H9 (cell line): ENCODE measurements at regions not wholly inside any gene's neighbourhood (a gene's known extent, or its start where the extent isn't known, plus 50 kb on each side); places are given as distances from the start of the nearest gene placed in this dataset.

Experiments
- DNase-seq: peaks from one replicate; pipeline ENCODE4 v3.0.0-alpha.2; 2017
- H2AFZ ChIP-seq: one replicate; pipeline ENCODE4 v1.6.1; 2013; ENCODE audit warnings: mild to moderate bottlenecking, low read length, control low read depth, moderate library complexity
- H2AK5ac ChIP-seq: 2 replicates; pipeline ENCODE4 v1.6.1; 2013; ENCODE audit warnings: low read length, control low read depth, mixed read lengths; ENCODE audit not compliant: insufficient read length
- H2BK120ac ChIP-seq: one replicate; pipeline ENCODE4 v1.6.1; 2013; ENCODE audit warnings: low read depth, mild to moderate bottlenecking, low read length, control low read depth, inconsistent platforms; ENCODE audit not compliant: poor library complexity, severe bottlenecking
- H2BK12ac ChIP-seq: 2 replicates; pipeline ENCODE4 v1.6.1; 2013; ENCODE audit warnings: low read length, control low read depth, mixed read lengths, low read depth; ENCODE audit not compliant: insufficient read length
- H2BK15ac ChIP-seq: 2 replicates; pipeline ENCODE4 v1.6.1; 2013; ENCODE audit warnings: low read depth, low read length, control low read depth
- H2BK20ac ChIP-seq: one replicate; pipeline ENCODE4 v1.6.1; 2013; ENCODE audit warnings: low read depth, mild to moderate bottlenecking, low read length, control low read depth, inconsistent platforms; ENCODE audit not compliant: poor library complexity, severe bottlenecking
- H2BK5ac ChIP-seq: 2 replicates; pipeline ENCODE4 v1.6.1; 2013; ENCODE audit warnings: low read length, control low read depth, mixed read lengths; ENCODE audit not compliant: insufficient read length
- H3K14ac ChIP-seq: 2 replicates; pipeline ENCODE4 v1.6.1; 2013; ENCODE audit warnings: low read length, control low read depth; ENCODE audit not compliant: insufficient read depth
- H3K18ac ChIP-seq: 2 replicates; pipeline ENCODE4 v1.6.1; 2013; ENCODE audit warnings: low read depth, mild to moderate bottlenecking, mixed read lengths, low read length, control low read depth; ENCODE audit not compliant: insufficient read length
- H3K23ac ChIP-seq: 2 replicates; pipeline ENCODE4 v1.6.1; 2013; ENCODE audit warnings: low read length, control low read depth, mixed read lengths, low read depth; ENCODE audit not compliant: insufficient read length
- H3K23me2 ChIP-seq: 2 replicates; pipeline ENCODE4 v1.6.1; 2013; ENCODE audit warnings: low read depth, mild to moderate bottlenecking, mixed read lengths, low read length, control low read depth; ENCODE audit not compliant: insufficient read length, poor library complexity, severe bottlenecking
- H3K27ac ChIP-seq: 2 replicates; pipeline ENCODE4 v1.5.1; 2013; ENCODE audit warnings: low read length, control low read depth, mixed read lengths, low read depth; ENCODE audit not compliant: insufficient read length
- H3K27me3 ChIP-seq: 2 replicates; pipeline ENCODE4 v1.6.1; 2013; ENCODE audit warnings: low read length, control low read depth, inconsistent platforms; ENCODE audit not compliant: insufficient read depth
- H3K4ac ChIP-seq: 2 replicates; pipeline ENCODE4 v1.6.1; 2013; ENCODE audit warnings: low read depth, mild to moderate bottlenecking, control low read depth, inconsistent platforms, low read length, moderate library complexity
- H3K4me1 ChIP-seq: 2 replicates; pipeline ENCODE4 v1.6.1; 2013; ENCODE audit warnings: low read length, control low read depth, inconsistent platforms; ENCODE audit not compliant: insufficient read depth
- H3K4me2 ChIP-seq: 2 replicates; pipeline ENCODE4 v1.6.1; 2013; ENCODE audit warnings: low read length, control low read depth, mixed read lengths; ENCODE audit not compliant: insufficient read length, insufficient read depth
- H3K56ac ChIP-seq: 2 replicates; pipeline ENCODE4 v1.6.1; 2013; ENCODE audit warnings: low read depth, mild to moderate bottlenecking, mixed read lengths, low read length, control low read depth; ENCODE audit not compliant: insufficient read length
- H3K79me1 ChIP-seq: 2 replicates; pipeline ENCODE4 v1.6.1; 2013; ENCODE audit warnings: low read depth, mild to moderate bottlenecking, moderate library complexity, low read length, control low read depth, inconsistent platforms; ENCODE audit not compliant: insufficient read depth, poor library complexity, severe bottlenecking
- H3K79me2 ChIP-seq: 2 replicates; pipeline ENCODE4 v1.6.1; 2013; ENCODE audit warnings: low read length, control low read depth, inconsistent platforms; ENCODE audit not compliant: insufficient read depth
- H3K9ac ChIP-seq: 2 replicates; pipeline ENCODE4 v1.6.1; 2013; ENCODE audit warnings: low read length, control low read depth, mixed read lengths; ENCODE audit not compliant: insufficient read length; ENCODE audit errors: extremely low read depth
- H3K9me3 ChIP-seq: one replicate; pipeline ENCODE4 v1.6.1; 2013; ENCODE audit warnings: low read depth, low read length, inconsistent platforms; ENCODE audit not compliant: control insufficient read depth
- H3T11ph ChIP-seq: one replicate; pipeline ENCODE4 v1.6.1; 2013; ENCODE audit warnings: mild to moderate bottlenecking, low read length, control low read depth, inconsistent platforms
- H4K20me1 ChIP-seq: one replicate; pipeline ENCODE4 v1.6.1; 2013; ENCODE audit not compliant: control insufficient read depth, insufficient read length, insufficient read depth
- H4K5ac ChIP-seq: 2 replicates; pipeline ENCODE4 v1.6.1; 2013; ENCODE audit warnings: low read depth, mild to moderate bottlenecking, mixed read lengths, low read length, control low read depth; ENCODE audit not compliant: insufficient read length
- H4K8ac ChIP-seq: replicated peaks from 2 replicates; pipeline ENCODE4 v1.6.1; 2013; ENCODE audit warnings: low read length, control low read depth, mixed read lengths, low read depth; ENCODE audit not compliant: insufficient read length
- H4K91ac ChIP-seq: 2 replicates; pipeline ENCODE4 v1.6.1; 2013; ENCODE audit warnings: low read depth, mild to moderate bottlenecking, moderate library complexity, mixed read lengths, low read length, control low read depth; ENCODE audit not compliant: insufficient read length
- H3K27ac Mint-ChIP-seq, 3 experiments: 2 replicates in 2 of 3; 3 replicates in 1 of 3; pipeline ENCODE4 v1.8.0; 2020 to 2021; ENCODE audit warnings: mixed read lengths in 3 of 3, mild to moderate bottlenecking in 1 of 3, moderate library complexity in 1 of 3
- H3K27me3 Mint-ChIP-seq: 2 replicates; pipeline ENCODE4 v1.8.0; 2021; ENCODE audit warnings: low read depth, mild to moderate bottlenecking, moderate library complexity, mixed read lengths
- H3K36me3 Mint-ChIP-seq, 3 experiments: 2 replicates in 2 of 3; 3 replicates in 1 of 3; pipeline ENCODE4 v1.8.0; 2020 to 2021; ENCODE audit warnings: low read depth in 3 of 3, mixed read lengths in 3 of 3; ENCODE audit not compliant: insufficient read depth in 1 of 3
- H3K4me1 Mint-ChIP-seq, 2 experiments: 2 replicates each; pipeline ENCODE4 v1.8.0; 2020; ENCODE audit warnings: mixed read lengths in 2 of 2
- H3K4me3 Mint-ChIP-seq, 2 experiments: 2 replicates in 1 of 2; 3 replicates in 1 of 2; pipeline ENCODE4 v1.8.0; 2020 to 2021; ENCODE audit warnings: mild to moderate bottlenecking in 2 of 2, mixed read lengths in 2 of 2, moderate library complexity in 1 of 2
- H3K9me3 Mint-ChIP-seq, 2 experiments: 2 replicates in 1 of 2; 3 replicates in 1 of 2; pipeline ENCODE4 v1.8.0; 2020; ENCODE audit warnings: mild to moderate bottlenecking in 2 of 2, mixed read lengths in 2 of 2, moderate library complexity in 1 of 2
- CTCF ChIP-seq: fragments of 200-600 bp; sonication (generic); conservative IDR thresholded peaks from 3 replicates; pipeline ENCODE4 v1.8.0; 2021; ENCODE audit warnings: antibody characterized with exemption, mild to moderate bottlenecking
- WGBS: extraction: QIAGEN DNeasy Blood & Tissue Kit; methylation state at CpG from one replicate; pipeline ENCODE4 v1.1.7; 2013; ENCODE audit warnings: missing lambda C conversion rate, low lambda C conversion rate, mixed read lengths; ENCODE audit not compliant: insufficient read length; ENCODE audit errors: extremely low coverage; 5-methylcytosine and 5-hydroxymethylcytosine counted together

- no peak overlapping the region for H3T11ph ChIP-seq
- H3K23ac ChIP-seq = no peak overlapping the region
- no peaks in the 10 kb centered on the region for H3K9me3 ChIP-seq
- no peak for TF ChIP-seq CTCF
- no peak overlapping the region for H4K8ac ChIP-seq
- WGBS = no CpG with 5 or more reads among the region's 5 CpGs
- no peak overlapping the region for H3K4ac ChIP-seq
- H2BK120ac ChIP-seq = no peak overlapping the region
- H4K5ac ChIP-seq = no peak overlapping the region
- no peaks in the 10 kb centered on the region for H3K27me3 ChIP-seq
- Mint-ChIP-seq H3K9me3 (peaks cover 0 to 2% of the 10 kb centered on the region in 2 experiments; a peak in 1 of 5 replicates), H3K27ac (peak overlapping the region in 1 of 3 experiments; percentile 45; a peak in 2 of 7 replicates), H3K36me3 (no peaks in the 10 kb centered on the region), H3K4me1 (peaks cover 34 to 35% of the 10 kb centered on the region in 2 experiments), H3K27me3 (peaks cover 2% of the 10 kb centered on the region; the same call in 1 of the 2 replicates), H3K4me3 (no peak overlapping the region)
- no peak overlapping the region for H3K4me2 ChIP-seq
- H3K27ac ChIP-seq = no peak overlapping the region
- H3K18ac ChIP-seq = no peak overlapping the region
- H3K4me1 ChIP-seq = peaks cover 5% of the 10 kb centered on the region; the same call in 1 of the 2 replicates
- H4K20me1 ChIP-seq = no peaks in the 10 kb centered on the region
- H2BK12ac ChIP-seq = no peak overlapping the region
- no peak overlapping the region for H2AK5ac ChIP-seq
- no peak overlapping the region for H2BK5ac ChIP-seq
- H3K14ac ChIP-seq = no peak overlapping the region
- no peak overlapping the region for H2BK20ac ChIP-seq
- no peaks in the 10 kb centered on the region for H3K79me2 ChIP-seq
- no peaks in the 10 kb centered on the region for H3K23me2 ChIP-seq
- H3K9ac ChIP-seq = no peak overlapping the region
- H2BK15ac ChIP-seq = no peak overlapping the region
- no peak for DNase-seq
- H2AFZ ChIP-seq = no peak overlapping the region
- H3K79me1 ChIP-seq = no peaks in the 10 kb centered on the region
- no peak overlapping the region for H4K91ac ChIP-seq
- no peak overlapping the region for H3K56ac ChIP-seq
These were observed 59.2 kb upstream of the IL17B start for GRCh38 chr5:149438281-149438680.
